Endothelial cell of umbilical vein (primary cell): ENCODE measurements at regions not wholly inside any gene's neighbourhood (a gene's known extent, or its start where the extent isn't known, plus 50 kb on each side); places are given as distances from the start of the nearest gene placed in this dataset.

Source experiments
- BruUV-seq: library from RNA; stranded (reverse); fragments of 400-500 nt; replicated peaks from 2 replicates; lab custom pipeline; 2021; lab: Mats Ljungman, UMichigan
- CTCF ChIA-PET: fragments of 300-600, 350-600 bp; sonication (Branson Sonifier 250); formaldehyde crosslinking; loops from one replicate; lab custom pipeline; 2021; ENCODE audit warnings: antibody characterized with exemption, inconsistent platforms; lab: Charles Lee
- POLR2A ChIA-PET: fragments of 300-600, 350-600 bp; sonication (Branson Sonifier 250); formaldehyde crosslinking; loops from one replicate; lab custom pipeline; 2021; ENCODE audit warnings: antibody characterized with exemption, inconsistent platforms; lab: Charles Lee
- DNase-seq: peaks from one replicate; pipeline ENCODE4 v3.0.0-alpha.2; 2011; ENCODE audit warnings: low read depth, low spot score
- FAIRE-seq: peaks from 2 replicates; lab custom pipeline; 2011; peaks lifted over from hg19 to GRCh38; lab: Jason Lieb, UNC
- H2AFZ ChIP-seq: 2 replicates; pipeline ENCODE4 v1.6.0; 2012; ENCODE audit warnings: low read depth, low read length, control low read depth, inconsistent platforms
- H3K27ac ChIP-seq: 2 replicates; pipeline ENCODE4 v1.5.1; 2011; ENCODE audit warnings: low read depth, mild to moderate bottlenecking, control low read depth, low read length, moderate library complexity; ENCODE audit not compliant: insufficient read depth
- H3K27me3 ChIP-seq, 2 experiments: 2 replicates each; pipeline versions ENCODE4 v1.6.0 to v1.6.1; 2011; ENCODE audit warnings: low read length in 2 of 2, mixed read lengths in 1 of 2; ENCODE audit not compliant: control insufficient read depth in 2 of 2, insufficient read depth in 2 of 2
- H3K36me3 ChIP-seq, 2 experiments: 2 replicates in 1 of 2; 3 replicates in 1 of 2; pipeline ENCODE4 v1.5.1; 2011; ENCODE audit warnings: low read length in 2 of 2, mild to moderate bottlenecking in 1 of 2, moderate library complexity in 1 of 2; ENCODE audit not compliant: control insufficient read depth in 2 of 2, insufficient read depth in 2 of 2; ENCODE audit errors: extremely low read depth in 1 of 2
- H3K4me1 ChIP-seq: 3 replicates; pipeline ENCODE4 v1.5.1; 2011; ENCODE audit warnings: mild to moderate bottlenecking, low read length; ENCODE audit not compliant: control insufficient read depth, insufficient read depth; ENCODE audit errors: extremely low read depth
- H3K4me2 ChIP-seq: 2 replicates; pipeline ENCODE4 v1.6.1; 2011; ENCODE audit warnings: low read length, control low read depth, mixed read lengths; ENCODE audit not compliant: insufficient read depth
- H3K4me3 ChIP-seq, 3 experiments: fragments of 200-600 bp in 1 of 3; sonication (generic), shearing (Covaris generic) in 1 of 3; replicated peaks in 1 of 3; 2 replicates each; pipeline ENCODE4 v1.5.1; 2011 to 2016; ENCODE audit warnings: control low read depth in 3 of 3, low read length in 3 of 3, mild to moderate bottlenecking in 2 of 3, inconsistent platforms in 1 of 3, low read depth in 1 of 3, moderate library complexity in 1 of 3; ENCODE audit not compliant: insufficient read depth in 1 of 3
- H3K79me2 ChIP-seq: 2 replicates; pipeline ENCODE4 v1.6.0; 2012; ENCODE audit warnings: low read length, inconsistent platforms; ENCODE audit not compliant: control insufficient read depth, insufficient read depth
- H3K9ac ChIP-seq: replicated peaks from 2 replicates; pipeline ENCODE3; 2011; ENCODE audit warnings: low read length, control low read depth; ENCODE audit not compliant: insufficient read depth; ENCODE audit errors: extremely low read depth
- H3K9me1 ChIP-seq: replicated peaks from 3 replicates; pipeline ENCODE4 v1.6.0; 2011; ENCODE audit warnings: mild to moderate bottlenecking, low read length; ENCODE audit not compliant: control insufficient read depth, insufficient read depth; ENCODE audit errors: extremely low read depth
- H3K9me3 ChIP-seq: replicated peaks from 2 replicates; pipeline ENCODE4 v1.5.1; 2012; ENCODE audit warnings: low read length, inconsistent platforms; ENCODE audit not compliant: control insufficient read depth, insufficient read depth
- H4K20me1 ChIP-seq: replicated peaks from 2 replicates; pipeline ENCODE3; 2011; ENCODE audit warnings: mild to moderate bottlenecking, low read length; ENCODE audit not compliant: control insufficient read depth, insufficient read depth; ENCODE audit errors: extremely low read depth
- CTCF ChIP-seq, 2 donors: IDR thresholded peaks; 1 replicate in 1 of 2; 2 replicates in 1 of 2; pipeline ENCODE4 v1.5.1; 2011; ENCODE audit warnings: low read length in 2 of 2, mild to moderate bottlenecking in 2 of 2, moderate library complexity in 2 of 2, control low read depth in 1 of 2, inconsistent platforms in 1 of 2, low read depth in 1 of 2; ENCODE audit not compliant: insufficient read depth in 1 of 2; ENCODE audit errors: extremely low read depth in 1 of 2
- EZH2 ChIP-seq: IDR thresholded peaks from 2 replicates; pipeline ENCODE4 v1.6.1; 2012; ENCODE audit warnings: borderline replicate concordance, low read depth, mild to moderate bottlenecking, moderate library complexity, low read length, inconsistent platforms; ENCODE audit not compliant: severe bottlenecking
- FOS ChIP-seq: IDR thresholded peaks from 2 replicates; pipeline ENCODE4 v1.6.1; 2011; ENCODE audit warnings: mild to moderate bottlenecking, low read length, moderate library complexity, borderline replicate concordance; ENCODE audit not compliant: insufficient read depth
- GATA2 ChIP-seq: IDR thresholded peaks from 2 replicates; pipeline ENCODE4 v1.7.0; 2011; ENCODE audit warnings: low read depth, mild to moderate bottlenecking, moderate library complexity, mixed read lengths, low read length; ENCODE audit not compliant: insufficient read length, insufficient read depth
- JUN ChIP-seq: IDR thresholded peaks from 2 replicates; pipeline ENCODE4 v1.6.1; 2011; ENCODE audit warnings: borderline replicate concordance, low read depth; ENCODE audit not compliant: insufficient read length, insufficient read depth
- MAX ChIP-seq: IDR thresholded peaks from 2 replicates; pipeline ENCODE4 v1.6.1; 2011; ENCODE audit not compliant: insufficient read depth, insufficient read length
- MYC ChIP-seq: IDR thresholded peaks from one replicate; pipeline ENCODE4 v1.6.1; 2011; ENCODE audit warnings: mild to moderate bottlenecking, low read depth, low read length
- POLR2A ChIP-seq: IDR thresholded peaks from 2 replicates; pipeline ENCODE4 v1.6.1; 2012; ENCODE audit warnings: low read depth, mild to moderate bottlenecking, control low read depth, low read length
- POLR2AphosphoS5 ChIP-seq: IDR thresholded peaks from 2 replicates; pipeline ENCODE4 v1.6.1; 2012; ENCODE audit warnings: low read depth, mild to moderate bottlenecking, control low read depth, low read length, moderate library complexity; ENCODE audit not compliant: insufficient read depth
- dilution Hi-C: fragments of 300-500 bp; cut with MboI; formaldehyde crosslinking; loops from one replicate; pipeline ENCODE4 v1.15.0; 2019; ENCODE audit warnings: low sequenced_read_pairs; ENCODE audit not compliant: extremely low pct_ligation_motif_present
- intact Hi-C: fragments of 100-400 bp; cut with micrococcal nuclease; formaldehyde crosslinking; loops from one replicate; pipeline ENCODE4 v1.10.0; 2022

GRCh38 chr4:152171556-152171955 is 364.3 kb downstream of the FBXW7 start:
- BruUV-seq: no TSS peak
- H4K20me1 ChIP-seq: no peaks in the 10 kb centered on the region
- H3K27ac ChIP-seq: no peak overlapping the region
- H3K4me1 ChIP-seq: no peaks in the 10 kb centered on the region
- peaks cover 2 to 3% of the 10 kb centered on the region in 2 experiments for H3K27me3 ChIP-seq
- H3K79me2 ChIP-seq: no peaks in the 10 kb centered on the region
- no peaks in the 10 kb centered on the region for H3K9me3 ChIP-seq
- CTCF ChIA-PET: no interaction called here
- H3K4me3 ChIP-seq: no peak overlapping the region
- TF ChIP-seq GATA2: no peak
- no peak for TF ChIP-seq POLR2AphosphoS5
- no peak for TF ChIP-seq JUN
- TF ChIP-seq MYC: no peak
- TF ChIP-seq POLR2A: no peak
- H3K9ac ChIP-seq: no peak overlapping the region
- H3K36me3 ChIP-seq: no peaks in the 10 kb centered on the region
- dilution Hi-C loops (no loop called here), intact Hi-C loops (no loop called here)
- no peak overlapping the region for H3K4me2 ChIP-seq
- no peak for FAIRE-seq
- no peak overlapping the region for H2AFZ ChIP-seq
- H3K9me1 ChIP-seq: no peaks in the 10 kb centered on the region
- POLR2A ChIA-PET: no interaction called here
- DNase-seq: no peak

GRCh38 chr4:152169683-152170082 is 366.2 kb downstream of the FBXW7 start:
- CTCF ChIA-PET: no interaction called here
- FAIRE-seq: no peak
- dilution Hi-C loops: no loop called here

More at GRCh38 chr4:152169683-152170082, 366.2 kb downstream of the FBXW7 start:
- no peak for DNase-seq
- no TSS peak for BruUV-seq
- Histone ChIP-seq H2AFZ (no peak overlapping the region), H3K9ac (no peak overlapping the region), H3K4me1 (no peaks in the 10 kb centered on the region), H3K4me3 (no peak overlapping the region), H4K20me1 (no peaks in the 10 kb centered on the region), H3K9me1 (no peaks in the 10 kb centered on the region), H3K36me3 (no peaks in the 10 kb centered on the region), H3K4me2 (no peak overlapping the region), H3K79me2 (no peaks in the 10 kb centered on the region), H3K27me3 (peaks cover 2 to 3% of the 10 kb centered on the region in 2 experiments), H3K27ac (no peak overlapping the region), H3K9me3 (no peaks in the 10 kb centered on the region)
- TF ChIP-seq JUN: no peak
- TF ChIP-seq FOS: no peak
- TF ChIP-seq POLR2A: no peak
- no peak for TF ChIP-seq MAX
- no peak for TF ChIP-seq GATA2
- TF ChIP-seq MYC: no peak
- TF ChIP-seq EZH2: no peak
- TF ChIP-seq CTCF (IDR thresholded peaks at IDR 0.05; ENCODE audit: extremely low read depth in 1 of 2, insufficient read depth in 1 of 2, low read depth in 1 of 2, low read length in 2 of 2): no peak
- TF ChIP-seq POLR2AphosphoS5: no peak
- intact Hi-C loops: no loop called here
- POLR2A ChIA-PET: no interaction called here
